HL-60 (cell line): ENCODE measurements at regions not wholly inside any gene's neighbourhood (a gene's known extent, or its start where the extent isn't known, plus 50 kb on each side); places are given as distances from the start of the nearest gene placed in this dataset.

Experiments
- GABPA ChIP-seq: IDR thresholded peaks from 2 replicates; pipeline ENCODE4 v1.6.1; 2012; ENCODE audit warnings: low read depth
- POLR2AphosphoS5 ChIP-seq: IDR thresholded peaks from 2 replicates; pipeline ENCODE4 v1.6.1; 2012; ENCODE audit warnings: low read depth
- TF ChIP-seq, protein P1 (sequence below): IDR thresholded peaks from 2 replicates; pipeline ENCODE4 v1.6.1; 2012; ENCODE audit warnings: low read depth; ENCODE audit not compliant: insufficient replicate concordance
- TF ChIP-seq, protein P2 (sequence below): IDR thresholded peaks from one replicate; pipeline ENCODE4 v1.5.1; 2011; ENCODE audit warnings: low read length, control low read depth, inconsistent platforms; ENCODE audit not compliant: insufficient read depth

DNA sequence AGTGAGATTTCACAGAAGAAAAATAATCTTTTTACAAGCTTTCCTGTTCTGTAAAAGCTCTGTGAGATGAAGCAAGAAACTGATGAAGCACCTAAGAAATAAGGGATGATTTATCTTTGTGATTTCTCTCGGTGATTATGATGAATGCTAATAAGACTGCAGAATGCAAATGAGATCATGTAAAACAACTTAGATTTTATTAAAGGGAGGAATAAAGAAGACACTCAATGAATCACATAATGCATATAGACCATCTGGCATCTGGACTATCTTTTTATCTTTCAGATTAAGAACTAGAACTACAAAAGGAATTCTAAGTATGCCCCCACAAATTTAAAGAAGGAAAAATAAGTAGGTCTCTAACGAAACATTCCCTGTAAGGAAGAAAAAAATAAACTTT is 361.5 kb upstream of the OPRM1 start:
- TF ChIP-seq POLR2AphosphoS5, result no peak
- TF ChIP-seq, protein P1, sequence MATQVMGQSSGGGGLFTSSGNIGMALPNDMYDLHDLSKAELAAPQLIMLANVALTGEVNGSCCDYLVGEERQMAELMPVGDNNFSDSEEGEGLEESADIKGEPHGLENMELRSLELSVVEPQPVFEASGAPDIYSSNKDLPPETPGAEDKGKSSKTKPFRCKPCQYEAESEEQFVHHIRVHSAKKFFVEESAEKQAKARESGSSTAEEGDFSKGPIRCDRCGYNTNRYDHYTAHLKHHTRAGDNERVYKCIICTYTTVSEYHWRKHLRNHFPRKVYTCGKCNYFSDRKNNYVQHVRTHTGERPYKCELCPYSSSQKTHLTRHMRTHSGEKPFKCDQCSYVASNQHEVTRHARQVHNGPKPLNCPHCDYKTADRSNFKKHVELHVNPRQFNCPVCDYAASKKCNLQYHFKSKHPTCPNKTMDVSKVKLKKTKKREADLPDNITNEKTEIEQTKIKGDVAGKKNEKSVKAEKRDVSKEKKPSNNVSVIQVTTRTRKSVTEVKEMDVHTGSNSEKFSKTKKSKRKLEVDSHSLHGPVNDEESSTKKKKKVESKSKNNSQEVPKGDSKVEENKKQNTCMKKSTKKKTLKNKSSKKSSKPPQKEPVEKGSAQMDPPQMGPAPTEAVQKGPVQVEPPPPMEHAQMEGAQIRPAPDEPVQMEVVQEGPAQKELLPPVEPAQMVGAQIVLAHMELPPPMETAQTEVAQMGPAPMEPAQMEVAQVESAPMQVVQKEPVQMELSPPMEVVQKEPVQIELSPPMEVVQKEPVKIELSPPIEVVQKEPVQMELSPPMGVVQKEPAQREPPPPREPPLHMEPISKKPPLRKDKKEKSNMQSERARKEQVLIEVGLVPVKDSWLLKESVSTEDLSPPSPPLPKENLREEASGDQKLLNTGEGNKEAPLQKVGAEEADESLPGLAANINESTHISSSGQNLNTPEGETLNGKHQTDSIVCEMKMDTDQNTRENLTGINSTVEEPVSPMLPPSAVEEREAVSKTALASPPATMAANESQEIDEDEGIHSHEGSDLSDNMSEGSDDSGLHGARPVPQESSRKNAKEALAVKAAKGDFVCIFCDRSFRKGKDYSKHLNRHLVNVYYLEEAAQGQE, result no peak
- TF ChIP-seq, protein P2, sequence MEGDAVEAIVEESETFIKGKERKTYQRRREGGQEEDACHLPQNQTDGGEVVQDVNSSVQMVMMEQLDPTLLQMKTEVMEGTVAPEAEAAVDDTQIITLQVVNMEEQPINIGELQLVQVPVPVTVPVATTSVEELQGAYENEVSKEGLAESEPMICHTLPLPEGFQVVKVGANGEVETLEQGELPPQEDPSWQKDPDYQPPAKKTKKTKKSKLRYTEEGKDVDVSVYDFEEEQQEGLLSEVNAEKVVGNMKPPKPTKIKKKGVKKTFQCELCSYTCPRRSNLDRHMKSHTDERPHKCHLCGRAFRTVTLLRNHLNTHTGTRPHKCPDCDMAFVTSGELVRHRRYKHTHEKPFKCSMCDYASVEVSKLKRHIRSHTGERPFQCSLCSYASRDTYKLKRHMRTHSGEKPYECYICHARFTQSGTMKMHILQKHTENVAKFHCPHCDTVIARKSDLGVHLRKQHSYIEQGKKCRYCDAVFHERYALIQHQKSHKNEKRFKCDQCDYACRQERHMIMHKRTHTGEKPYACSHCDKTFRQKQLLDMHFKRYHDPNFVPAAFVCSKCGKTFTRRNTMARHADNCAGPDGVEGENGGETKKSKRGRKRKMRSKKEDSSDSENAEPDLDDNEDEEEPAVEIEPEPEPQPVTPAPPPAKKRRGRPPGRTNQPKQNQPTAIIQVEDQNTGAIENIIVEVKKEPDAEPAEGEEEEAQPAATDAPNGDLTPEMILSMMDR, result no peak
- no peak for TF ChIP-seq GABPA
